ENCODE measurements at regions not wholly inside any gene's neighbourhood (a gene's known extent, or its start where the extent isn't known, plus 50 kb on each side); places are given as distances from the start of the nearest gene placed in this dataset.

DNA sequence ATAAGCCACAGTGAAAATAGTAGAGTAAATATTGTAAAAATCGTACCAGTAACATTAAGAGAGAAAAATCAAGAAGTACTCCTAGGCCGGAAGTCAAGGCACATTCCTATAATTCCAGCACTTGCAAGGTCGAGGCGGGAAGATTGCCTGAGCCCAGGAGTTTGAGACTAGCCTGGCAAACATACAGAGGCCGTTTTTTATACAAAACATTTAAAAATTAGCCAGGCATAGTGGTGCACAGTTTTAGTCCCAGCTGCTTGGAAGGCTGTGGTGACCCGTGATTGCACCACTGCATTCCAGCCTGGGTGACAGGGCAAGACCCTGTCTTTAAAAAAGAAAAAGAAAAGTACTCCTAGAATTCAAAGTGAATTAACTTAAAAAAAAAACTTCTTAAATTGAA is 341.8 kb downstream of the C12orf50 start:
- TF ChIP-seq, protein P1, sequence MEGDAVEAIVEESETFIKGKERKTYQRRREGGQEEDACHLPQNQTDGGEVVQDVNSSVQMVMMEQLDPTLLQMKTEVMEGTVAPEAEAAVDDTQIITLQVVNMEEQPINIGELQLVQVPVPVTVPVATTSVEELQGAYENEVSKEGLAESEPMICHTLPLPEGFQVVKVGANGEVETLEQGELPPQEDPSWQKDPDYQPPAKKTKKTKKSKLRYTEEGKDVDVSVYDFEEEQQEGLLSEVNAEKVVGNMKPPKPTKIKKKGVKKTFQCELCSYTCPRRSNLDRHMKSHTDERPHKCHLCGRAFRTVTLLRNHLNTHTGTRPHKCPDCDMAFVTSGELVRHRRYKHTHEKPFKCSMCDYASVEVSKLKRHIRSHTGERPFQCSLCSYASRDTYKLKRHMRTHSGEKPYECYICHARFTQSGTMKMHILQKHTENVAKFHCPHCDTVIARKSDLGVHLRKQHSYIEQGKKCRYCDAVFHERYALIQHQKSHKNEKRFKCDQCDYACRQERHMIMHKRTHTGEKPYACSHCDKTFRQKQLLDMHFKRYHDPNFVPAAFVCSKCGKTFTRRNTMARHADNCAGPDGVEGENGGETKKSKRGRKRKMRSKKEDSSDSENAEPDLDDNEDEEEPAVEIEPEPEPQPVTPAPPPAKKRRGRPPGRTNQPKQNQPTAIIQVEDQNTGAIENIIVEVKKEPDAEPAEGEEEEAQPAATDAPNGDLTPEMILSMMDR (IDR thresholded peaks at IDR 0.05), result no peak
- TF ChIP-seq POLR2A (IDR thresholded peaks at IDR 0.05) (no peak), POLR2AphosphoS5 (IDR thresholded peaks at IDR 0.05) (no peak), EP300 (IDR thresholded peaks at IDR 0.05) (no peak)
